Smooth muscle cell (in vitro differentiated cells): ENCODE measurements at regions not wholly inside any gene's neighbourhood (a gene's known extent, or its start where the extent isn't known, plus 50 kb on each side); places are given as distances from the start of the nearest gene placed in this dataset.
"Not testable (repeated sequence)": the region's sequence is repeated elsewhere in the genome, so short reads cannot be mapped to it uniquely, and the experiment has no call there.

ENCODE experiments used
- DNase-seq: peaks from one replicate; lab custom pipeline; 2025; ENCODE audit not compliant: unreplicated experiment; lab: John Stamatoyannopoulos, UW
- H2AFZ ChIP-seq: fragments of 200-600 bp; sonication (generic); 2 replicates; pipeline ENCODE4 v1.6.0; 2016; ENCODE audit warnings: antibody characterized with exemption, low read depth, mild to moderate bottlenecking
- H3F3A ChIP-seq: fragments of 200-600 bp; sonication (generic); 2 replicates; pipeline ENCODE4 v1.6.0; 2017; ENCODE audit warnings: antibody characterized with exemption, low read depth
- H3K27ac ChIP-seq: fragments of 200-600 bp; sonication (generic); 2 replicates; pipeline ENCODE4 v1.5.1; 2016; ENCODE audit warnings: low read depth, mild to moderate bottlenecking
- H3K27me3 ChIP-seq: fragments of 200-600 bp; sonication (generic); 2 replicates; pipeline ENCODE4 v1.6.1; 2016; ENCODE audit warnings: low read depth, mild to moderate bottlenecking
- H3K36me3 ChIP-seq: fragments of 200-600 bp; sonication (generic); 2 replicates; pipeline ENCODE4 v1.5.1; 2016; ENCODE audit warnings: low read depth
- H3K4me1 ChIP-seq: fragments of 200-600 bp; sonication (generic); 2 replicates; pipeline ENCODE4 v1.5.1; 2016; ENCODE audit warnings: low read depth
- H3K4me2 ChIP-seq: fragments of 200-600 bp; sonication (generic); 2 replicates; pipeline ENCODE4 v1.6.0; 2016; ENCODE audit warnings: mild to moderate bottlenecking
- H3K4me3 ChIP-seq: fragments of 200-600 bp; sonication (generic); 2 replicates; pipeline ENCODE4 v1.5.1; 2016; ENCODE audit warnings: mild to moderate bottlenecking
- H3K79me2 ChIP-seq: fragments of 200-600 bp; sonication (generic); 2 replicates; pipeline ENCODE4 v1.6.0; 2016; ENCODE audit warnings: low read depth, mild to moderate bottlenecking
- H3K9ac ChIP-seq: fragments of 200-600 bp; sonication (generic); 2 replicates; pipeline ENCODE4 v1.6.0; 2016; ENCODE audit warnings: low read depth
- H3K9me3 ChIP-seq: fragments of 200-600 bp; sonication (generic); replicated peaks from 2 replicates; pipeline ENCODE4 v1.5.1; 2016; ENCODE audit warnings: low read depth
- H4K20me1 ChIP-seq: fragments of 200-600 bp; sonication (generic); 2 replicates; pipeline ENCODE4 v1.6.0; 2016; ENCODE audit warnings: low read depth
- WGBS: methylation state at CpG from one replicate; pipeline ENCODE4 v1.1.7; 2016; ENCODE audit warnings: low lambda C conversion rate; 5-methylcytosine and 5-hydroxymethylcytosine counted together
- TF ChIP-seq, protein P1 (sequence below): fragments of 200-600 bp; sonication (generic); IDR thresholded peaks from 2 replicates; pipeline ENCODE4 v1.5.1; 2017; ENCODE audit warnings: borderline replicate concordance, mild to moderate bottlenecking, antibody characterized with exemption; ENCODE audit not compliant: insufficient read depth, poor library complexity, severe bottlenecking

DNA sequence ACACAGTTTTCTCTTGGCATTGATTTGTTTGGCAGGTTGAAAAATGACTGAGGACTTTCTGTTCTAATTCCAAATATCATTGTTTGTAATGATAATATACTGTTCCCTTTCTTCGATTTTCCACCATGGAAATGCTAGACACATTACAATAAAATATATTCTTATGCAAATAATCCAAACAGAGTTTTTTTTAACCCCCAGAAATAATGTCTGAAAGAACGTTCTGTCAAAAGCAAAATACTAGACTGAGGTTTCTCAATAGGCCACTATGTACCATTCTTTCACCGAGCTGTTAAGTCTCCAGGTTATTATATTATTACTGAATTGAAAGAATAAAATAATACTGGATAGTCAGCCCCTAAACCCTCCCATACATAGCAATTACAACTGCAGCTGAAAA, 312.5 kb downstream of the ZIC3 start:
- no peak for DNase-seq
- Histone ChIP-seq H2AFZ (no peak overlapping the region), H3F3A (no peaks in the 10 kb centered on the region), H3K4me2 (no peak overlapping the region), H3K36me3 (no peaks in the 10 kb centered on the region), H3K27ac (no peak overlapping the region), H3K79me2 (no peaks in the 10 kb centered on the region), H3K4me1 (no peaks in the 10 kb centered on the region), H3K27me3 (no peaks in the 10 kb centered on the region), H3K4me3 (no peak overlapping the region), H3K9me3 (no peaks in the 10 kb centered on the region), H3K9ac (no peak overlapping the region), H4K20me1 (no peaks in the 10 kb centered on the region)
- 68% methylated on average over 3 of the region's 3 CpGs for WGBS
- TF ChIP-seq, protein P1, sequence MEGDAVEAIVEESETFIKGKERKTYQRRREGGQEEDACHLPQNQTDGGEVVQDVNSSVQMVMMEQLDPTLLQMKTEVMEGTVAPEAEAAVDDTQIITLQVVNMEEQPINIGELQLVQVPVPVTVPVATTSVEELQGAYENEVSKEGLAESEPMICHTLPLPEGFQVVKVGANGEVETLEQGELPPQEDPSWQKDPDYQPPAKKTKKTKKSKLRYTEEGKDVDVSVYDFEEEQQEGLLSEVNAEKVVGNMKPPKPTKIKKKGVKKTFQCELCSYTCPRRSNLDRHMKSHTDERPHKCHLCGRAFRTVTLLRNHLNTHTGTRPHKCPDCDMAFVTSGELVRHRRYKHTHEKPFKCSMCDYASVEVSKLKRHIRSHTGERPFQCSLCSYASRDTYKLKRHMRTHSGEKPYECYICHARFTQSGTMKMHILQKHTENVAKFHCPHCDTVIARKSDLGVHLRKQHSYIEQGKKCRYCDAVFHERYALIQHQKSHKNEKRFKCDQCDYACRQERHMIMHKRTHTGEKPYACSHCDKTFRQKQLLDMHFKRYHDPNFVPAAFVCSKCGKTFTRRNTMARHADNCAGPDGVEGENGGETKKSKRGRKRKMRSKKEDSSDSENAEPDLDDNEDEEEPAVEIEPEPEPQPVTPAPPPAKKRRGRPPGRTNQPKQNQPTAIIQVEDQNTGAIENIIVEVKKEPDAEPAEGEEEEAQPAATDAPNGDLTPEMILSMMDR, result no peak

DNA sequence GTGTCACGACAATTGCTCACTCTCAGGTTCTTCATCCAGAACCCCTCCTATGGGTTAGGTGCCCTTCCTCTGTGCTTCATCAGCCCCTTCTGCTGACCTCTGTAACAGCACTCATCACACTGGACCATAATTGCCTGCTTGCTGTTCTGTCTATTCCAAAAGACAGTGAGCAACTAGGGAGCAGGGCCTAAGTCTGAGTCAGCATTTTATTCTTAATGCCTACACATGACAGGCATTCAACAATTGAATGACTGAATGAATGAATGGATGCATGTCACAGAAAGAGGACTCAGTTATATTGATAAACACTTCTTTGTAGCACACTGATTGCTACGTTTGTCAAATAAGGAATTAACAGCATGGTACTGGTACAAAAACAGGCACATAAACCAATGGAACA, 317.0 kb downstream of the ZIC3 start:
- Histone ChIP-seq H3K4me2 (no peak overlapping the region), H3F3A (no peaks in the 10 kb centered on the region), H4K20me1 (no peaks in the 10 kb centered on the region), H3K27me3 (no peaks in the 10 kb centered on the region), H3K36me3 (no peaks in the 10 kb centered on the region), H3K27ac (no peak overlapping the region), H3K9me3 (no peaks in the 10 kb centered on the region), H3K9ac (no peak overlapping the region), H2AFZ (no peak overlapping the region), H3K79me2 (no peaks in the 10 kb centered on the region), H3K4me1 (no peaks in the 10 kb centered on the region), H3K4me3 (no peak overlapping the region)
- WGBS, result 75% methylated on average over 2 of the region's 2 CpGs
- TF ChIP-seq, protein P1, result no peak
- no peak for DNase-seq

DNA sequence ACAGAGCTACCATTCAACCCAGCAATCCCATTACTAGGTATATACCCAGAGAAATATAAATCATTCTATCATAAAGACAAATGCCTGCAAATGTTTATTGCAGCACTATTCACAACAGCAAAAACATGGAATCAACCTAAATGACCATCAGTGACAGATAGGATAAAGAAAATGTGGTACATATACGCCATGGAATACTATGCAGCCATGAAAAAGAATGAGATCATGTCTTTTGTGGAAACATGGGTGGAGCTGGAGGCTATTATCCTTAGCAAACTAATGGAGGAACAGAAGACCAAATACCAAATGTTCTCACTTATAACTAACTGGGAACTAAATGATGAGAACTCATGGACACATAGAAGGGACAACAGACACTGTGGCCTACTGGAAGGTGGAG, 318.9 kb downstream of the ZIC3 start:
- H3K27ac ChIP-seq, H3K79me2 ChIP-seq, DNase-seq, H3K4me3 ChIP-seq, H3K9me3 ChIP-seq, H4K20me1 ChIP-seq, H3K27me3 ChIP-seq, H3K4me1 ChIP-seq, H2AFZ ChIP-seq, H3K4me2 ChIP-seq, H3K36me3 ChIP-seq, H3F3A ChIP-seq, H3K9ac ChIP-seq: not testable (repeated sequence)
- WGBS, result 73% methylated on average over 1 of the region's 1 CpG

DNA sequence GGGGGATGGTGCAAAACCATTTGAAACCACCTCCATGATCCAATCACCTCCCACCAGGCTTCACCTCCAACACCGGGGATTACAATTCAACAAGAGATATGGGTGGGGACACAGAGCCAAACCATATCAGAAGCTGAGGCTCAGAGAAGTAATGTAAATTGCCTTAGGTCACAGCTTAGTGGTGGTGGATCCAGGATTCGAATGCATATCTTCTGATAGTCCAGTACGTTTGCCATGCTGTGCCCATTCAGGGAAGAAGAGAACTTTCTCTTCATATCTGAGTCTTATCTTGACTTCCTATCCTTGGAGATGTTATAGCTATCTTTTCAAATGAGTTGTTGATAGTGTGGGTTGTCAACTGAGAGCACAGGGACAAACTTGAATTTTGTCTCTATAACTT, 325.5 kb downstream of the ZIC3 start:
- H3K27ac ChIP-seq, result no peak overlapping the region
- H4K20me1 ChIP-seq, result no peaks in the 10 kb centered on the region
- no peak overlapping the region for H3K4me3 ChIP-seq
- H3K4me1 ChIP-seq, result no peaks in the 10 kb centered on the region
- no peaks in the 10 kb centered on the region for H3K27me3 ChIP-seq
- no peak overlapping the region for H3K9ac ChIP-seq
- no peaks in the 10 kb centered on the region for H3K36me3 ChIP-seq
- no peak for DNase-seq
- 74% methylated on average over 3 of the region's 3 CpGs for WGBS
- no peaks in the 10 kb centered on the region for H3F3A ChIP-seq
- TF ChIP-seq, protein P1, result no peak
- no peak overlapping the region for H2AFZ ChIP-seq
- H3K9me3 ChIP-seq, result no peaks in the 10 kb centered on the region
- no peak overlapping the region for H3K4me2 ChIP-seq
- no peaks in the 10 kb centered on the region for H3K79me2 ChIP-seq
